ENCODE measurements at regions not wholly inside any gene's neighbourhood (a gene's known extent, or its start where the extent isn't known, plus 50 kb on each side); places are given as distances from the start of the nearest gene placed in this dataset.

- in situ Hi-C loops (cut with HindIII; ENCODE audit: low sequenced_read_pairs), result no loop called here
These were observed 176.7 kb downstream of the SOX9 start for GRCh38 chr17:72297326-72298115.

- in situ Hi-C loops (cut with HindIII; ENCODE audit: low sequenced_read_pairs), result no loop called here
These were observed 178.3 kb downstream of the SOX9 start for GRCh38 chr17:72299100-72299499.

DNA sequence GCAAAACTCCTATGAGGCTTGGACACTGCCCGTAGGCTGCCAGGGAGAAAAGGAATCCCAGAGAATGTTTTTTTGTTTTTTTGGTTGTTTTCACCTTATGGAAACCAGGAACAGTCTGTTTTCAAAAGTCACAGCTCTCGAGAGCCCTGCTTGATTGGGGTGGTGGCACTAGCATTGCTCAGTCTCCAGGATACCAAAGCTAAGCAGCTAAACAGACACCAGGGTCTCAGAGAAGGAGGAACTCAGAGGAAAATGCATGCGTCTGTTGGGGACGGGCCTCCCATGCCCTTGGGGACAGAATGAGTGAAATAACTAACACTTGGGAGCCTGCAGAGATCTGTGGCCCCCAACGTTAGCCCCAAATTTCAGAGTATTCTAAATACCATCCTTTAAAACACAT lies 178.8 kb downstream of the SOX9 start:
- in situ Hi-C loops (cut with HindIII; ENCODE audit: low sequenced_read_pairs), result no loop called here

DNA sequence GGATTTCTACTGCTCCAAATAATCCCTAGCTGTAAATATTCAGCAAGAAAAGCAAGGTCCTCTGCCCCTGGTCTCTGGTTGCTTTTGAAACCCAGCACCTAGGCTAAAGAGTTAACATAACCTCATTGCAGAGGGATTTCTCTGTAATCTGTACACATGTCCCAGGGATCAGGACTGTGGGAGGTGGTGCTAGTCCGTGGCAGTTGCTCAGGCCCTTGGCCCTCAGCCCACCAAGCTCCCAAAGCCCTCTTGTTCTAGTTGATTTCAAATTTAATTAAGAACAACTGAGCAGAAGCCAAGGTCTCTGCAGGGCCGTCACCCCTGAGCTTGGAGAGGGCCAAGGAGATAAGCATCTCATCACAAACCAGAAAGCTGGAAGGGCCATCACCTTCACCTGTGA lies 181.1 kb downstream of the SOX9 start:
- in situ Hi-C loops (cut with HindIII; ENCODE audit: low sequenced_read_pairs), result no loop called here

- in situ Hi-C loops (cut with HindIII; ENCODE audit: low sequenced_read_pairs), result no loop called here
These were observed 181.9 kb downstream of the SOX9 start for GRCh38 chr17:72302735-72303134.

DNA sequence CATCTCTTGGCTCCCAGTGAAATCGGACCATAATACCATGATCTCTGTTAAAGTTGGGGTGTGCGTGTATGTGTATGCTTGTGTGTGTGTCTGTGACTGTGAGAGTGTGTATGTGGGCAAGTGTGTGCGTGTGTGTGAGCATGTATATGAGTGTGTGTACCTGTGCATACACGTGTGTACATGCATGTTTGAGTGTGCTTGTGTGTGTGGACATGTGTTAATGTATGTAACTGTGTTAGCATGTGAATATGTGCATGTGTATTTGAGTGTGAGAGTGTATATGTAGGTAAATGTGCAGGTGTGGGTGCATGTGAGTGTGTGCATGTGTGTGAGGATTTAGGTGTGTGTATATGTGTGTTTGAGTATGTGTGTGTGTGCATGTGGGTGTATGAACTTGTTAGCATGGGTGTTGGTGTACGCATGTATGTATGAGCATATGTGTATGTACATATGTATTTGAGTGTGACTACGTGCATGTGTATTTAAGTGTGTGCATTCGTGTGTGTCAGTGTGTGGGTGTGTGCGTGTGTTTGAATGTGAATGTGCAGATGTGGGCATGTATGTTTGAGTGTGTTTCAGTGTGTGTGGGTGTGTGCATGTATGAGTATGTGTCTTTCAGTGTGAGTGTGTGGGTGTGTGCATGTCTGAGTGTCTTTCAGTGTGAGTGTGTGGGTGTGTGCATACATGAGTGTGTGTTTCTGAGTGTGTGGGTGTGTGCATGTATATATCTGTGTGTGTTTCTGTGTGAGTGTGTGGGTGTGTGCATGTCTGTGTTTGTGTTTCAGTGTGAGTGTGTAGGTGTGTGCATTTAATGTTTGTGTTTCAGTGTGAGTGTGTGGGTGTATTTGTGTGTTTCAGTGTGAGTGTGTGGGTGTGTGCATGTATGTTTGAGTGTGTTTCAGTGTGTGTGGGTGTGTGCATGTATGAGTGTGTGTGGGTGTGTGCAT lies 183.2 kb downstream of the SOX9 start:
- in situ Hi-C loops (cut with HindIII; ENCODE audit: low sequenced_read_pairs), result no loop called here

DNA sequence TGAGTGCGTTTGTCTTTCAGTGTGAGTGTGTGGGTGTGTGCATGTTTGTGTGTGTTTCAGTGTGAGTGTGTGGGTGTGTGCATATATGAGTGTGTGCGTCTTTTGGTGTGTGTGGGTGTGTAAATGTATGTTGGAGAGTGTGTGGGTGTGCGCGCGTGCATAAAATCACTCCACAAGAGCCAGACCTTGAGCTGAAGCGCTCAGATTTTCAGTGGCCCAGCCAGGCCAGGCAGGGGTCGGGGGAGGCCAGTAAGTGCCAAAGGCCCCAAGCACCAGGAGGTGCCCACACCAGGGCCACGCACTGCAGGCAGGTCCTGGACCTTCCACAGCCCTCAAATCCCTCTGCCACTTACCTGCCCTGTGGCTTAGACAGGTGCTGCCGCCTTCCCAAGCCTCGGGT lies 184.0 kb downstream of the SOX9 start:
- in situ Hi-C loops (cut with HindIII; ENCODE audit: low sequenced_read_pairs), result no loop called here

DNA sequence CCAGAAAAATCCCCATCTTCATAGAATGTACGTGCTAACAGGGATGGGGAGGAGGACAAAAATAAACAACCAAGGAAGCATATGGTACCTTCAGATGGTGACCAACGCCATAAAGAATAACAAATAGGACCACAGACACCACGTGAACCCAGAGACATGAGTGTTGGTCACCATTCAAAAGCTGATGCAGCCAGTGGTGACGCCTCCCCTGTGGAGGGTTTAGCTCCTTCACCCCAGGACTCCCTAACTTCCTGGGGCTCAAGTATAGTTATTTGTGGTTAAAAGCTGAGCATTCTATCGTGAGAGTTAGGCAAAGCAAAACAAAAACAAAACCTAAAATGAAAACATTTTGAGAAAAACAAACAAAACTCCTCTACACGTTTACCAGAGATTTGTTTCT lies 184.7 kb downstream of the SOX9 start:
- in situ Hi-C loops (cut with HindIII; ENCODE audit: low sequenced_read_pairs), result no loop called here

DNA sequence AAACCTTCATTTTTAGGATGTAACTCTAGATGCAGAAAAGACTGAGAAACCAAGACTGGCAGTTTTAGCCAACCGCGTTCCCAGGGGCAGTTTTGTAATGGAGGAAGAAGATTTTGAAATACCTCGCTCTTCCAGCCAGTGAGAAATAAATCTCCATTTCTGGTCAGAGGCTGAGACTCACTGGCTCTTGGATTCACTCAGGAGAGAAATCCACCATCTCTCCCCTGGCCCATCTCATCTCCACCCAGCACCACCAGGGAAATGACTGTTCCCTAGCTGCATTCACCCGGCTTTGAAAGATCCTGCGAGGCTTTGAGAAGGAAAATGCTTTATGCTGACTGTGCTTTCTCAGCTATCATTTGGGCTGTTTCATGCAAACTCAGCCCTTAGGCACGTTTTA lies 185.2 kb downstream of the SOX9 start:
- in situ Hi-C loops (cut with HindIII; ENCODE audit: low sequenced_read_pairs), result no loop called here

DNA sequence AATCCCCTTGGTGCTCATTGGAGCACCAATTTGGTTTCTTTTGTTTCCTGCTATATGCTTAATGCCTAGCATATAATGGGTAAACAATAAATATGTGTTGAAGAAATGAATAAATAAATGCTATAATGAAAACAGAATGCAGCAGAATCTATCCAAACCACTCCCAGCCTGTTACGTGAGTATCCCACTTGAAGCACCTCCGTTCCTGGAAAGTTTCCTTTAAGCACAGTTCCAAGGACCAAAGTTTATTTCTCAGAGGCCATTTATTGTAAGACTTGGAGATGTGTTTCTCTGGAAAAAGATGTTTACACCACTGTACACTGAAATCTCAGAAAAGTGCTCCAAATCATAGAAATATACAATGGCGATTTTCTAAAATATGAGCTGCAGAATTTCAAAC lies 187.0 kb downstream of the SOX9 start:
- in situ Hi-C loops (cut with HindIII; ENCODE audit: low sequenced_read_pairs), result no loop called here

- in situ Hi-C loops (cut with HindIII; ENCODE audit: low sequenced_read_pairs), result no loop called here
These were observed 188.0 kb downstream of the SOX9 start for GRCh38 chr17:72308744-72309385.

GRCh38 chr17:72311004-72311403 lies 190.2 kb downstream of the SOX9 start:
- in situ Hi-C loops (cut with HindIII; ENCODE audit: low sequenced_read_pairs), result no loop called here

DNA sequence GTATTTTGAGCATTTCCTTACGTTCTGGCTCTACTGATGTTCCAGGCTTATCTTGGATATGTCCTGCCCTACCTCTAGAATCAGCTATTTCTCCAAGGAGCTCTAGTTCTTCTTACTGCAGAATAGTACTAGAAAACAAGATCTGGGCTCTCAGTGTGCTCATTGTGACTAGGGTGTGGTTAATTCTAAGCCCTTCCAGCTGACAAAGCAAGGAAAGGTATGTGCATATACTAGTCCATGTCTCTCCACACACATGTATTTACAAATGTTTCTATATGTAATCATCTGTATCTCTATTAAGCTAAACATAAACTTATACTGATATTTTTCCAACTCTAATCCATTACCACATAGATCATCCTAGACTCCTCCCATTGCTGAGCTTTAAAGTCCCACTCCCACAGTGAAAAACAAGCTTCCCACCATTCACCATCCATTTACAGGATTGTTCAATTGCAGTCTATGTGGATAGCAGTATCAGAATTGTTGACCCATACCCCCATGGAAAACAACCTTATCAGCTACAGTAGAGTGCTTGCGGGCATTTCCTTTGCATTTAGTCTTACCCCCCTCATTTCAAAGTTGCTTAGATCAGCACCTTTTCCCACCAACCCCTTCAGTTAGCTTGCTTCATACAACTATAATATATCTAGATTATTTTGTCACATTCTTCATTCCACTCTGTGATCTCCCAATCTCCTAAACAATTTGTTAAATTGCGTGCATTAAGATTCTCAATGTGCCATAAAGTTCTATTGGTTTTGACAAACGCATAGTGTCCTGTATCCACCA lies 194.5 kb downstream of the SOX9 start:
- in situ Hi-C loops (cut with HindIII; ENCODE audit: low sequenced_read_pairs), result no loop called here

DNA sequence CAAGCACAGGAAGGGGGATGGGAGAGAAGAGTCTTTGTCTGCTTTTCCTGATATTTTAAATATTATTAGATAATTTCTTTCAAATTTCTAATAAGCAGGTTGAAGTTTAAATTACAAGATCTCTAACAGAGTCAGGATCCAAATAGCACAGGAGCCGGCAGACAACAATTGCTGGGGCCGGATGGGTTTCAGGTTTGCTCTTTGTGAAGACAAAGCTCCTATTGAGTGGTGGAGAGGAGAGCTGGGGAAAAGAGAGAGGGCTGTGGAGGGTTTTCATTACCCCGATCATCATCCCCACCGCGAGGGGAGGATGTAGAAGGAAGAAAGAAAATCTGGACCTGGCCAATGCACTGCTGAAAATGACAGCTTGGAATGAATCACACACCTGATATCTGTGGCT lies 197.3 kb downstream of the SOX9 start:
- in situ Hi-C loops (cut with HindIII; ENCODE audit: low sequenced_read_pairs), result no loop called here

- in situ Hi-C loops (cut with HindIII; ENCODE audit: low sequenced_read_pairs), result no loop called here
These were observed 201.1 kb downstream of the SOX9 start for GRCh38 chr17:72321896-72322295.

DNA sequence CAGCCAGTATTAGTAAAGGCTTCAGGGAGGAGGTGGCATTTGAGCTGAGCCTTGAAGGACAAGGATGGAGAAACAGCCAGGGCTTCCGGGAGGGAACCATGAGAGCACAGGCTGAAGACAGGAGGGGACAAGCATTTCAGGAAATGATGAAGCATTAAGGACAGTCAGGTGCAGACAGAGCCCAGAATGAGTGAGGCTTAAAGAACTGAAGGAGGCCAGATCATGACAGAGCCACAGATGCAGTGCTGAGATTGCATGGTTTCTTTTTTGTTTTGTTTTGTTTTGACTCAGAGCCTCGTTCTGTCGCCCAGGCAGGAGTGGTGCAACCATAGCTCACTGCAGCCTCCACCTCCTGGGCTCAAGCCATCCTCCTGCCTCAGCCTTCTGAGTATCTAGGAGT lies 211.5 kb downstream of the SOX9 start:
- in situ Hi-C loops (cut with HindIII; ENCODE audit: low sequenced_read_pairs), result no loop called here

- in situ Hi-C loops (cut with HindIII; ENCODE audit: low sequenced_read_pairs), result no loop called here
These were observed 212.8 kb downstream of the SOX9 start for GRCh38 chr17:72333570-72333969.

DNA sequence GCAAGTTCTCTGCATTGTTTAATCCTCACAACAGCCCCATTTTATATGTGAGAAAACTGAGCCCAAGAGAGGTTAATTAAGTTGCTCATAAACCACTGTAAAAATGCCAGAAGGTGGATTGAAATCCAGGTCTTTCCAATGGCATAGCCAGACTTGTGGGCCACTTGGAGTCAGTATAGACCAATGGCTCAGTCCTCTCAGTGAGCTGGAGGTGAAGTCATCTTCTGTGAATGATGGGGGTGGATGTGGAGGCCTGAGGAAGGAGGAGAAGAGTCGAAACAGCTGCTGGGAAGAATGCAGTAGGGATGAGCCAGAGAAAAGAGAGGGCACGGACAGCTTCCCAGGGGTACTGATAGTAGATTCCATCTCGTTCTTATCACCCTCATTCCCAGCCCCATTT lies 213.4 kb downstream of the SOX9 start:
- in situ Hi-C loops (cut with HindIII; ENCODE audit: low sequenced_read_pairs), result no loop called here

GRCh38 chr17:72336026-72336803 lies 215.4 kb downstream of the SOX9 start:
- in situ Hi-C loops (cut with HindIII; ENCODE audit: low sequenced_read_pairs), result loop anchor here (5.0 kb wide), 1 partner anchor 71 kb away; no protein-coding TSS in a partner anchor

GRCh38 chr17:72336804-72337070 lies 215.9 kb downstream of the SOX9 start:
- in situ Hi-C loops (cut with HindIII; ENCODE audit: low sequenced_read_pairs), result loop anchor here (5.0 kb wide), 1 partner anchor 71 kb away; no protein-coding TSS in a partner anchor

All from endothelial cell of hepatic sinusoid (primary cell).